ENCODE measurements at regions not wholly inside any gene's neighbourhood (a gene's known extent, or its start where the extent isn't known, plus 50 kb on each side); places are given as distances from the start of the nearest gene placed in this dataset.

- TF ChIP-seq, protein P1, sequence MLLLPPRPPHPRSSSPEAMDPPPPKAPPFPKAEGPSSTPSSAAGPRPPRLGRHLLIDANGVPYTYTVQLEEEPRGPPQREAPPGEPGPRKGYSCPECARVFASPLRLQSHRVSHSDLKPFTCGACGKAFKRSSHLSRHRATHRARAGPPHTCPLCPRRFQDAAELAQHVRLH (CRISPR knock-in tag; IDR thresholded peaks at IDR 0.05; ENCODE audit: borderline replicate concordance, low read depth), result no peak
- no peak for TF ChIP-seq ZBTB8A (CRISPR knock-in tag; IDR thresholded peaks at IDR 0.05; ENCODE audit: borderline replicate concordance, low read depth)
Observed at GRCh38 chr2:225207471-225207870, 165.2 kb upstream of the DOCK10 start.
